ENCODE measurements at regions not wholly inside any gene's neighbourhood (a gene's known extent, or its start where the extent isn't known, plus 50 kb on each side); places are given as distances from the start of the nearest gene placed in this dataset.

GRCh38 chr2:20147351-20147750 is 77.6 kb downstream of the SDC1 start:
- FAIRE-seq = no peak
- H3K23me2 ChIP-seq (ENCODE audit: low read depth, low read length) = no peaks in the 10 kb centered on the region
- peaks cover 0 to 19% (median 9%) of the 10 kb centered on the region in 4 experiments; a peak in 6 of 7 replicates for H3K4me1 ChIP-seq (replicated peaks in 1 of 4; ENCODE audit: control insufficient read depth in 3 of 4, insufficient read depth in 4 of 4, low read length in 3 of 4)
- no peak for DNase-seq (ENCODE audit: low read depth in 1 of 2, low spot score in 2 of 2)
- H3K9ac ChIP-seq (replicated peaks in 1 of 4; ENCODE audit: extremely low read depth in 1 of 4, low read depth in 3 of 4, low read length in 3 of 4) = no peak overlapping the region
- CTCF ChIA-PET (ENCODE audit: partially characterized antibody) = interaction anchor here (0.7 to 2.4 kb wide), 6 partner anchors 12 to 58 kb away, joined by 3 to 8 read pairs (median 3); no protein-coding TSS in a partner anchor
- H3K27me3 ChIP-seq (replicated peaks in 1 of 4; ENCODE audit: control insufficient read depth in 3 of 4, extremely low read depth in 1 of 4, insufficient read depth in 3 of 4, low read length in 3 of 4) = no peaks in the 10 kb centered on the region
- H3K18ac ChIP-seq (ENCODE audit: extremely low read depth, low read length) = no peak overlapping the region
- H3K4ac ChIP-seq (replicated peaks; ENCODE audit: insufficient read length, low read depth, low read length) = no peak overlapping the region
- H2BK5ac ChIP-seq (ENCODE audit: low read depth, low read length) = no peak overlapping the region
- WGBS, 2 experiments (ENCODE audit: extremely low coverage in 1 of 2, insufficient coverage in 1 of 2, insufficient read length in 1 of 2, insufficient replicate concordance in 2 of 2, low coverage in 1 of 2, low lambda C conversion rate in 2 of 2, missing lambda C conversion rate in 1 of 2) = 84% methylated on average over 3 of the region's 3 CpGs; no CpG with 5 or more reads in 1 of the 2 experiments
- no peaks in the 10 kb centered on the region for H4K20me1 ChIP-seq (replicated peaks in 1 of 2; ENCODE audit: control insufficient read depth in 1 of 2, insufficient read depth in 2 of 2, low read length in 2 of 2)
- POLR2A ChIA-PET (ENCODE audit: partially characterized antibody) = interaction anchor here (1.5 kb wide), 1 partner anchor 8 kb away, joined by 4 read pairs; no protein-coding TSS in a partner anchor
- H2AFZ ChIP-seq (ENCODE audit: low read length) = no peak overlapping the region
- H2AK5ac ChIP-seq (ENCODE audit: low read depth, low read length) = no peak overlapping the region; the same call in 1 of the 2 replicates
- H3K4me3 ChIP-seq (ENCODE audit: extremely low read depth in 1 of 4, insufficient read depth in 2 of 4, low read depth in 3 of 4, low read length in 4 of 4) = no peak overlapping the region
- H4K91ac ChIP-seq (replicated peaks; ENCODE audit: insufficient read length, low read length) = no peak overlapping the region
- H2BK20ac ChIP-seq (ENCODE audit: low read length) = no peak overlapping the region
- H3K56ac ChIP-seq (replicated peaks; ENCODE audit: insufficient read length, low read depth, low read length) = no peak overlapping the region
- no peaks in the 10 kb centered on the region for H3K79me1 ChIP-seq (ENCODE audit: low read depth, low read length)
- H2BK15ac ChIP-seq (ENCODE audit: low read length) = no peak overlapping the region; the same call in 1 of the 2 replicates
- no peak overlapping the region for H3K14ac ChIP-seq (ENCODE audit: insufficient read length)
- no peak overlapping the region for H4K5ac ChIP-seq (ENCODE audit: insufficient read length, low read depth, low read length)
- no peak overlapping the region for H3K27ac ChIP-seq (ENCODE audit: low read depth, low read length)
- H2BK120ac ChIP-seq (replicated peaks; ENCODE audit: low read depth, low read length) = no peak overlapping the region
- H3K23ac ChIP-seq (ENCODE audit: insufficient read length) = no peak overlapping the region
- H4K8ac ChIP-seq (ENCODE audit: extremely low read depth, insufficient read depth, low read length) = no peak overlapping the region
- no peaks in the 10 kb centered on the region for H3K9me3 ChIP-seq (ENCODE audit: insufficient read depth in 2 of 2, low read depth in 1 of 2, low read length in 1 of 2)
- no peak overlapping the region for H2BK12ac ChIP-seq (ENCODE audit: low read depth, low read length)
- no peaks in the 10 kb centered on the region for H3K79me2 ChIP-seq (ENCODE audit: control insufficient read depth in 1 of 2, insufficient read depth in 2 of 2, low read length in 2 of 2)
- no peak overlapping the region for H3K4me2 ChIP-seq (ENCODE audit: insufficient read depth in 1 of 2, low read depth in 2 of 2, low read length in 2 of 2)
- no peaks in the 10 kb centered on the region for H3K36me3 ChIP-seq (ENCODE audit: control insufficient read depth in 2 of 4, insufficient read depth in 4 of 4, low read length in 3 of 4)
- TF ChIP-seq YY1 (IDR thresholded peaks at IDR 0.05; ENCODE audit: low read depth, low read length) (no peak), E2F6 (IDR thresholded peaks at IDR 0.05) (no peak), CREB1 (IDR thresholded peaks at IDR 0.05) (no peak), NANOG (IDR thresholded peaks at IDR 0.05; ENCODE audit: insufficient read depth, low read depth, low read length, poor library complexity, severe bottlenecking) (no peak), SRF (IDR thresholded peaks at IDR 0.05; ENCODE audit: low read depth, low read length) (no peak), CTCF (IDR thresholded peaks at IDR 0.05; ENCODE audit: control extremely low read depth in 1 of 3, insufficient read depth in 1 of 3, low read depth in 1 of 3, low read length in 3 of 3) (no peak), GABPA (IDR thresholded peaks at IDR 0.05; ENCODE audit: borderline replicate concordance, insufficient read depth, low read length) (no peak), SIRT6 (IDR thresholded peaks at IDR 0.05; ENCODE audit: low read length) (no peak), BRCA1 (IDR thresholded peaks at IDR 0.05; ENCODE audit: low read depth, low read length) (no peak), CHD1 (IDR thresholded peaks at IDR 0.05; ENCODE audit: low read depth, low read length) (no peak), GTF2F1 (IDR thresholded peaks at IDR 0.05; ENCODE audit: borderline replicate concordance, low read depth, low read length) (no peak), BACH1 (IDR thresholded peaks at IDR 0.05; ENCODE audit: low read length) (no peak)
